ENCODE measurements at regions not wholly inside any gene's neighbourhood (a gene's known extent, or its start where the extent isn't known, plus 50 kb on each side); places are given as distances from the start of the nearest gene placed in this dataset.
"Not testable (repeated sequence)": the region's sequence is repeated elsewhere in the genome, so short reads cannot be mapped to it uniquely, and the experiment has no call there.

- WGBS (ENCODE audit: missing lambda C conversion rate), result 2% methylated on average over 4 of the region's 4 CpGs
- H3K9me3 ChIP-seq, result no peaks in the 10 kb centered on the region
- 0 out of 3 replicates have a peak, but pooled peaks cover 3% of the 10 kb centered on the region for H3K4me1 ChIP-seq
- DNase-seq (ENCODE audit: low read depth in 1 of 2, low spot score in 1 of 2), result peak; percentile 30 to 36
- TF ChIP-seq PBX3 (IDR thresholded peaks at IDR 0.05) (no peak), SMC3 (IDR thresholded peaks at IDR 0.05) (peak; percentile 53; the same call in 1 of the 3 replicates), RAD21 (conservative IDR thresholded peaks at IDR 0.05 in 1 of 2, IDR thresholded peaks at IDR 0.05 in 1 of 2) (peak; percentile 62), CTCF (IDR thresholded peaks at IDR 0.05) (peak; percentile 58), FOSL2 (IDR thresholded peaks at IDR 0.05) (no peak), FOSL2 (CRISPR knock-in tag; IDR thresholded peaks at IDR 0.05) (peak; percentile 47)
- H3K4me3 ChIP-seq, result no peak overlapping the region
- H3K27ac ChIP-seq, result no peak overlapping the region
- ChIA-PET CTCF (interaction anchor here (1.0 to 1.3 kb wide), 3 partner anchors 17 to 87 kb away, joined by 3 read pairs; no protein-coding TSS in a partner anchor), POLR2A (no interaction called here)
- H3K4me2 ChIP-seq, result peak overlapping the region; percentile 41; the same call in 2 of the 3 replicates
- FAIRE-seq, result peak; percentile 76
- ATAC-seq, result peak; percentile 88 to 96
These were observed 127.0 kb upstream of the PALM2AKAP2 start for GRCh38 chr9:109652971-109653370.

- peak overlapping the region; percentile 41; the same call in 2 of the 3 replicates for H3K4me2 ChIP-seq
- POLR2A ChIA-PET, result no interaction called here
- 0 out of 3 replicates have a peak, but pooled peaks cover 3% of the 10 kb centered on the region for H3K4me1 ChIP-seq
- CTCF ChIA-PET, result interaction anchor here (1.0 to 1.3 kb wide), 4 partner anchors 17 to 88 kb away, joined by 3 to 4 read pairs (median 3); no protein-coding TSS in a partner anchor
- no peak overlapping the region for H3K27ac ChIP-seq
- TF ChIP-seq JUNB (IDR thresholded peaks at IDR 0.05) (no peak), PBX3 (IDR thresholded peaks at IDR 0.05) (no peak), ZFP36 (IDR thresholded peaks at IDR 0.05; ENCODE audit: borderline replicate concordance, partially characterized antibody) (no peak), ZSCAN20 (CRISPR knock-in tag; IDR thresholded peaks at IDR 0.05) (no peak), SREBF2 (IDR thresholded peaks at IDR 0.05) (no peak), HEYL (CRISPR knock-in tag; IDR thresholded peaks at IDR 0.05) (no peak), HOXB5 (CRISPR knock-in tag; IDR thresholded peaks at IDR 0.05) (no peak), ZC3H11A (IDR thresholded peaks at IDR 0.05) (no peak), RCOR1 (IDR thresholded peaks at IDR 0.05; ENCODE audit: low read depth, low read length) (no peak), CHD4 (IDR thresholded peaks at IDR 0.05; ENCODE audit: borderline replicate concordance) (no peak), HOXA7 (CRISPR knock-in tag; IDR thresholded peaks at IDR 0.05) (no peak), HOXB13 (CRISPR knock-in tag; IDR thresholded peaks at IDR 0.05; ENCODE audit: low read depth) (no peak), NR3C1 (IDR thresholded peaks at IDR 0.05) (no peak), TP53 (CRISPR knock-in tag; IDR thresholded peaks at IDR 0.05) (no peak), EHF (CRISPR knock-in tag; IDR thresholded peaks at IDR 0.05) (no peak), ELK1 (IDR thresholded peaks at IDR 0.05; ENCODE audit: low read depth, low read length) (no peak), REST (IDR thresholded peaks at IDR 0.05) (no peak)
- ATAC-seq (no peak), DNase-seq (ENCODE audit: low read depth in 1 of 2, low spot score in 1 of 2) (no peak), FAIRE-seq (no peak)
- no peaks in the 10 kb centered on the region for H3K9me3 ChIP-seq
- H3K4me3 ChIP-seq, result no peak overlapping the region
- WGBS (ENCODE audit: missing lambda C conversion rate), result 33% methylated on average over 2 of the region's 2 CpGs
These were observed 126.5 kb upstream of the PALM2AKAP2 start for GRCh38 chr9:109653470-109653869.

- ATAC-seq; POLR2A ChIA-PET; H3K4me3 ChIP-seq; H3K4me2 ChIP-seq; H3K4me1 ChIP-seq; H3K9me3 ChIP-seq; H3K27ac ChIP-seq; FAIRE-seq; DNase-seq (ENCODE audit: low read depth in 1 of 2, low spot score in 1 of 2): not testable (repeated sequence)
- 45% methylated on average over 4 of the region's 4 CpGs for WGBS (ENCODE audit: missing lambda C conversion rate)
- CTCF ChIA-PET, result interaction anchor here (1.1 kb wide), 1 partner anchor 89 kb away, joined by 3 read pairs; no protein-coding TSS in a partner anchor
These were observed 116.0 kb upstream of the PALM2AKAP2 start for GRCh38 chr9:109663978-109664377.

- H3K9me3 ChIP-seq; H3K4me2 ChIP-seq; POLR2A ChIA-PET; H3K27ac ChIP-seq; DNase-seq (ENCODE audit: low read depth in 1 of 2, low spot score in 1 of 2); ATAC-seq; FAIRE-seq; H3K4me3 ChIP-seq; H3K4me1 ChIP-seq: not testable (repeated sequence)
- WGBS (ENCODE audit: missing lambda C conversion rate), result 5% methylated on average over 3 of the region's 7 CpGs
- CTCF ChIA-PET, result interaction anchor here (1.7 kb wide), 1 partner anchor 37 kb away, joined by 3 read pairs; no protein-coding TSS in a partner anchor
These were observed 114.3 kb upstream of the PALM2AKAP2 start for GRCh38 chr9:109665736-109666135.
